Neural cell (in vitro differentiated cells): ENCODE measurements at regions not wholly inside any gene's neighbourhood (a gene's known extent, or its start where the extent isn't known, plus 50 kb on each side); places are given as distances from the start of the nearest gene placed in this dataset.

Experiments
- H2AFZ ChIP-seq: fragments of 200-600, 300-800 bp; sonication (generic), shearing (Covaris generic); 2 replicates; pipeline ENCODE4 v1.6.0; 2014; ENCODE audit warnings: low read depth, mild to moderate bottlenecking, antibody characterized with exemption, low read length, moderate library complexity
- H3F3A ChIP-seq: fragments of 200-600 bp; shearing (Covaris generic); 2 replicates; pipeline ENCODE4 v1.6.1; 2016; ENCODE audit warnings: mild to moderate bottlenecking, moderate library complexity, mixed read lengths, antibody characterized with exemption, low read length; ENCODE audit not compliant: insufficient read depth, poor library complexity, severe bottlenecking
- H3K27ac ChIP-seq: fragments of 200-600, 300-800 bp; sonication (generic), shearing (Covaris generic); 2 replicates; pipeline ENCODE4 v1.5.1; 2014; ENCODE audit warnings: mild to moderate bottlenecking, low read length, moderate library complexity
- H3K27me3 ChIP-seq: fragments of 300-800, 200-600 bp; sonication (generic), shearing (Covaris generic); 2 replicates; pipeline ENCODE4 v1.6.0; 2014; ENCODE audit warnings: mild to moderate bottlenecking, low read depth, low read length, moderate library complexity; ENCODE audit not compliant: insufficient read depth
- H3K36me3 ChIP-seq: fragments of 300-800, 200-600 bp; sonication (generic), shearing (Covaris generic); 2 replicates; pipeline ENCODE4 v1.5.1; 2014; ENCODE audit warnings: mild to moderate bottlenecking, antibody characterized with exemption, low read length, moderate library complexity; ENCODE audit not compliant: insufficient read depth
- H3K4me2 ChIP-seq: fragments of 300-800, 200-600 bp; sonication (generic), shearing (Covaris generic); 2 replicates; pipeline ENCODE4 v1.6.0; 2014; ENCODE audit warnings: mild to moderate bottlenecking, low read length
- H3K4me3 ChIP-seq: fragments of 300-800, 200-600 bp; sonication (generic), shearing (Covaris generic); 2 replicates; pipeline ENCODE4 v1.5.1; 2014; ENCODE audit warnings: mild to moderate bottlenecking, low read length, moderate library complexity
- H3K79me2 ChIP-seq: fragments of 200-600 bp; shearing (Covaris generic); replicated peaks from 2 replicates; pipeline ENCODE4 v1.6.0; 2014; ENCODE audit warnings: mild to moderate bottlenecking, low read length, moderate library complexity; ENCODE audit not compliant: insufficient read depth
- H3K9ac ChIP-seq: fragments of 300-800, 200-600 bp; sonication (generic), shearing (Covaris generic); 2 replicates; pipeline ENCODE4 v1.6.1; 2016; ENCODE audit warnings: mild to moderate bottlenecking, low read length, mixed read lengths
- H3K9me2 ChIP-seq: fragments of 200-600 bp; shearing (Covaris generic); 2 replicates; pipeline ENCODE4 v1.6.1; 2016; ENCODE audit warnings: mild to moderate bottlenecking, low read length, mixed read lengths; ENCODE audit not compliant: insufficient read depth
- H3K9me3 ChIP-seq: fragments of 200-600, 300-800 bp; sonication (generic), shearing (Covaris generic); 2 replicates; pipeline ENCODE4 v1.6.1; 2016; ENCODE audit warnings: mild to moderate bottlenecking, mixed run types, low read length, moderate library complexity, mixed read lengths
- H4K20me1 ChIP-seq: fragments of 200-600 bp; shearing (Covaris generic); 2 replicates; pipeline ENCODE4 v1.6.1; 2016; ENCODE audit warnings: mild to moderate bottlenecking, mixed run types; ENCODE audit not compliant: insufficient read depth
- CTCF ChIP-seq: fragments of 450-650 bp; IDR thresholded peaks from 2 replicates; pipeline ENCODE4 v1.5.1; 2014; ENCODE audit warnings: antibody characterized with exemption, mild to moderate bottlenecking, moderate library complexity; ENCODE audit not compliant: poor library complexity, severe bottlenecking
- EP300 ChIP-seq: fragments of 450-650 bp; conservative IDR thresholded peaks from 2 replicates; pipeline ENCODE4 v1.6.1; 2014; ENCODE audit warnings: antibody characterized with exemption, mild to moderate bottlenecking, moderate library complexity; ENCODE audit not compliant: poor library complexity, severe bottlenecking
- EZH2 ChIP-seq: fragments of 200-600, 300-800 bp; shearing (Covaris generic), sonication (generic); IDR thresholded peaks from 2 replicates; pipeline ENCODE4 v1.6.1; 2014; ENCODE audit warnings: antibody characterized with exemption, low read length, borderline replicate concordance, mild to moderate bottlenecking; ENCODE audit not compliant: insufficient read depth, poor library complexity, severe bottlenecking
- MXI1 ChIP-seq: fragments of 450-650 bp; conservative IDR thresholded peaks from 2 replicates; pipeline ENCODE4 v1.6.1; 2014; ENCODE audit warnings: antibody characterized with exemption, mild to moderate bottlenecking; ENCODE audit not compliant: poor library complexity, severe bottlenecking
- POLR2AphosphoS5 ChIP-seq: IDR thresholded peaks from 2 replicates; pipeline ENCODE4 v1.6.1; 2012
- RAD21 ChIP-seq: fragments of 450-650 bp; conservative IDR thresholded peaks from 2 replicates; pipeline ENCODE4 v1.6.1; 2014; ENCODE audit warnings: antibody characterized with exemption, mild to moderate bottlenecking, moderate library complexity
- REST ChIP-seq: IDR thresholded peaks from 2 replicates; pipeline ENCODE4 v1.6.1; 2012; ENCODE audit warnings: borderline replicate concordance
- SMC3 ChIP-seq: fragments of 450-650 bp; conservative IDR thresholded peaks from 2 replicates; pipeline ENCODE4 v1.6.1; 2014; ENCODE audit warnings: antibody characterized with exemption, mild to moderate bottlenecking, moderate library complexity; ENCODE audit not compliant: poor library complexity
- TAF1 ChIP-seq: IDR thresholded peaks from 2 replicates; pipeline ENCODE4 v1.6.1; 2012; ENCODE audit warnings: low read depth

GRCh38 chr11:91860661-91861060 is 364.0 kb upstream of the FAT3 start:
- no peak overlapping the region for H3K9ac ChIP-seq
- no peaks in the 10 kb centered on the region for H3K9me3 ChIP-seq
- H4K20me1 ChIP-seq, result no peaks in the 10 kb centered on the region
- H3F3A ChIP-seq, result no peaks in the 10 kb centered on the region
- no peaks in the 10 kb centered on the region for H3K9me2 ChIP-seq
- no peak overlapping the region for H3K27ac ChIP-seq
- H3K4me3 ChIP-seq, result no peak overlapping the region
- H3K4me2 ChIP-seq, result no peak overlapping the region
- H2AFZ ChIP-seq, result no peak overlapping the region
- no peak for TF ChIP-seq EP300
- no peak for TF ChIP-seq RAD21
- no peak for TF ChIP-seq EZH2
- no peak for TF ChIP-seq REST
- TF ChIP-seq SMC3, result no peak
- TF ChIP-seq CTCF, result no peak
- TF ChIP-seq POLR2AphosphoS5, result no peak
- TF ChIP-seq MXI1, result no peak
- TF ChIP-seq TAF1, result no peak
- no peaks in the 10 kb centered on the region for H3K27me3 ChIP-seq
- no peaks in the 10 kb centered on the region for H3K36me3 ChIP-seq
- no peaks in the 10 kb centered on the region for H3K79me2 ChIP-seq

- Histone ChIP-seq H3K79me2 (no peaks in the 10 kb centered on the region), H3F3A (no peaks in the 10 kb centered on the region), H3K36me3 (no peaks in the 10 kb centered on the region), H3K4me2 (no peak overlapping the region), H3K9me2 (no peaks in the 10 kb centered on the region), H3K27ac (no peak overlapping the region), H3K27me3 (no peaks in the 10 kb centered on the region), H3K9me3 (no peaks in the 10 kb centered on the region), H4K20me1 (no peaks in the 10 kb centered on the region), H3K9ac (no peak overlapping the region), H3K4me3 (no peak overlapping the region), H2AFZ (no peak overlapping the region)
- TF ChIP-seq EP300 (no peak), MXI1 (no peak), REST (no peak), POLR2AphosphoS5 (no peak), TAF1 (no peak), CTCF (no peak), EZH2 (no peak), SMC3 (no peak), RAD21 (no peak)
Observed at GRCh38 chr11:91859666-91860065, 365.0 kb upstream of the FAT3 start.
